GM19452 (cell line): ENCODE measurements at regions not wholly inside any gene's neighbourhood (a gene's known extent, or its start where the extent isn't known, plus 50 kb on each side); places are given as distances from the start of the nearest gene placed in this dataset.
A peak's percentile ranks its signal among the peaks of the same experiment; 100 is the strongest.

Experiments used
- ATAC-seq: cut with Tn5 transposase; IDR thresholded peaks from one replicate; pipeline ENCODE4 v1.9.1; 2021; ENCODE audit not compliant: unreplicated experiment

DNA sequence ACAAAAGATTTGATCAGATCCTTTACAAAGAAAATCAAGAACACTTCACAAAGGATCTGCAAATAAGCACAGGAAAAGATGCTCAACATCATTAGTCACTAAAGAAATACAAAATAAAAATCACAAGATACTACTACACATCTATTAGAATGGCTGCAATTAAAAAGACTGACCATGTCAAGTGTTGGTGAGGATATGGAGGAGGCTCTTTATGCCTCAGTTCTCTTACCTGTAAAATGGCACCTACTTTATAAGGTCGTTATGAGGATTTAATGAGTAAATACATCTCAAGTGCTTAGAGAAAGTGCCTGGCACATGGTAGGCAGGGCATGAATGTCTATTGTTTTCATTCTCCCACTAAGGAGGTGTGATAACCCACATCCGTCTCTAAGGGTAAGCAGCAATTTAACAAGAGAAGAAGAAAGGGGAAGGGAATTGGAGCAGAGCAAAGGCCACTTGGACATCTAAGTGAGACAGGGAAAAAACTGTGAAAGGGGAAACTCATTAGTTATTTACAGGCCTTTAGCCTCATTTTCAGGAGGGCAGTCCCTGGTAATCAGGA is 157.5 kb upstream of the NFE2L3 start:
- ATAC-seq: no peak

DNA sequence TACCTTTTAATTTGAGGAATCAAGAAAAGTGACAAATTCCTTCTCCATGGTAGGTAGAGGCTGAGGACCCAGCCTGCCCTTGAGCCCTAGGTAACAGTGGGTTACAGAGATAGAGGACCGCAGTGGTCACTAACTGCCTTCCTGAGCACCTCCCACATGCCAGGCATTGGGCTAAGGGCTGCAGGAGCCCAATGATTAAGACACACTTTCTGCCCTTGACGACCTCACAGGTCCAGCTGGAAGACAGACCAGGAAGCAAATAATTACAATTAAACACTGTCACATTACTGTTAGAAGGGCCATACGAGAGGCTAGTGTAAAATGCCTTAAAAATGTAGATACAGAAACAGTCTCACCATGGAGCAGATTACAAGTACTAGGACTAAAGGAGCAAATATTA is 156.8 kb upstream of the NFE2L3 start:
- ATAC-seq: no peak

DNA sequence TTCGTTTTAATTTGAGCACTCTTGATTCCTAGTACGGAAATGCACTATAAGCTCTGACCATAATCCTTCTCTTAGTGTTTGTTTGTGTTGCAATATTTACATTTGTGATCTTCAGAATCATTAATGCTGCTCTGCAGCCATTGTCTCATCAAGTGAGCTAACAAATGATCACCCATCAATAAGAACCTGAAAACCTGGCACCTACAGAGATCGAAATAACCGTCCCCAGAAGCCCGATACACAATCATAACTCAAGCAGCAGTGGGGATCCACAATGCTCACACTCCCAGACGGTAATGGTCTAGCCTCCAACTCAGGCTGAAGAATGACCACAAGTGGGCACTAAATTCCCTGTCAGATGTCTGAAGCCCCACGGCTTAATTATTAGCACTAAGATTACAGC is 156.0 kb upstream of the NFE2L3 start:
- ATAC-seq: no peak

DNA sequence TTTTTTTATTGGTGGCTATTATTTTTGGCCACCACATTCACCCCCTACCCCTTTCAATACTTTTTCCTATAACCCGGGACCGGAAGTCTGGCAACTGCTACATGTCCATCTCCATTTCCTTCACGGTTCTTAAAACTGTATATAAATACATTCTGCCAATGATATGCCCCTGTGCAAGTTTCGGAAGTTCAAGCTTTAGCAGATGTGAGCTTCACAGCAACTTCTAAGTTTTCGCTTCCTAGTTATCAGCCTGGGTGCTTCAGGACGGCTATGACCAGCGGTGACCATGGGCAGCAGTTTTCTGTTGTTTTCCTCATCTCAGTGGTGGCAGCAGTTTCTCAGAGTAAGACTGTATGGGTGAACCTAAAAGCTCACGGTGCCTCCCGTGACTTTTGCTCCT is 153.5 kb upstream of the NFE2L3 start:
- no peak for ATAC-seq

DNA sequence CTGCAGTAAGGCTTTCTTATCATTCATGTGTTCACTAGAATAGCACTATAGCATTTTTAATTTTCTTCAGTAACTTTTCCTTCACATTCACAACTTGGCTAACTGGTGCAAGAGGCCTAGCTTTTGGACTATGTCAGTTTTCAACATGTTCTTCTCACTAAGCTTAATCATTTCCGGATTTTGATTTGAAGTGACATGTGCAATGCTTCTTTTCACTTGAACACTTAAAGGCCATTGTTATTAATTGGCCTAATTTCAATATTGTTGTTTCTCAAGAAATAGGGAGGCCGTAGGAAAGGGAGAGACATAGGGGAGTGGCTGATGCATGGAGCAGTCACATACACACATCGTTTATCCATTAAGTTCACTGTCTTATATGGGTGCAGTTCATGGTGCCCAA is 151.2 kb upstream of the NFE2L3 start:
- ATAC-seq: no peak

DNA sequence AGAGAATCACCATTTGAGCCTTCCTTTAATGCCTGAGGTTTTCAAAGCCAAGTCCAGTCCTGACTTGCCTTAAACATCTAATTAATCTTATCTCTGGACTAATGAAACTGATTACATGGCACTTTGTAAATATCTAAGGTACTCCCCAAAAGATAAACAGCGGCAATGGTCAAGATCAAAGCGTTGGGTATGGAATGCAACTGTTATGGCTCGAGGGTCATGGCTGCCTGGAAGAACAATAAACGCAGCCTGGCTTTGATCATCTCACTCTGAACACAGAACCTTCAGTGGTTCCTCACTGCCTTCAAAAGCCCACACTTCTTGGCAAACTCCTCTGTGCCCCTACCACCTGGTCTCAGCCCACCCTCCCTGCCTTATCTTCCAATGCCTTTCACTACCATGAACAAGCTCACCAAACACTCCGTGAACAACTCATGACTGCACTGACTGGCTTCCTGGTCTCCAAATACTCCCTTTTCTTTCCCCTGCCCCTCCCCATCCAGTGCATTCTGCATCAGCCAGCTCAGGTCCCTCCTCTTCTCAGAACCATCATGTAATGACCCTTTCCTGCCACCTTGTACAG is 150.2 kb upstream of the NFE2L3 start:
- ATAC-seq: no peak

DNA sequence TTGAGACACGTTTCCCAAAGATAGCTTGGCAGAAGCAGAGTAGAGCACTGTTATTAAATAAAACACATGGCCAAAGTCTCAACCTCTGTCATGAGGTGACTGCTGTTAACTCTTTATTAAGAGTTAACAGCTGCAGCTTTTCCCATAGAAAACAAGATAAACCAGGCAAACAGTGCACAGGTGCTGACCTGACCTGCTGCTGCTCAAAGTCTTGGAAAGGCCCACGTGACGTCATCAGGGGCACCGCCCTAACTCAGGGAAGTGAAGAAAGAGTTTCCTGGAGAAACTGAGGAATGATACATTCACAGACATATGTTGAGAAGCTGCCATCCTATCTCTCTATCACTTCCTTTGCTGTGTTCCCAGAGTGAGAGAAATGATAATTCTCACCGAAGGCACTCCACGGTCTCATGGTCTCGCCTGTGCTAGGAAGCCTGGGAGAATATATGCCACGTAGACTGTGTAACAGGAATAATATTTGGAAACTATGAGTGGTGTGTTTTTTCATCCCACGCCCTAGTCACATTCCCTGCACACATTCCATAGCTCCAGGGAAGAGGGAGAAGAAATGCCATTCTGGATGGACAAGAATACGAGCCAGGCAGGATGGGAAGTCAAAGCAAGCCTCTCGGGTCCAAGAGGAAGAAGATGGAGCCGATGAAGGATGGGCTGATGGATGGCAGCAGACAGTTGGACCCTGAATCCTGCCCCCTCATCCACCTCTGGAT is 146.2 kb upstream of the NFE2L3 start:
- ATAC-seq: no peak

DNA sequence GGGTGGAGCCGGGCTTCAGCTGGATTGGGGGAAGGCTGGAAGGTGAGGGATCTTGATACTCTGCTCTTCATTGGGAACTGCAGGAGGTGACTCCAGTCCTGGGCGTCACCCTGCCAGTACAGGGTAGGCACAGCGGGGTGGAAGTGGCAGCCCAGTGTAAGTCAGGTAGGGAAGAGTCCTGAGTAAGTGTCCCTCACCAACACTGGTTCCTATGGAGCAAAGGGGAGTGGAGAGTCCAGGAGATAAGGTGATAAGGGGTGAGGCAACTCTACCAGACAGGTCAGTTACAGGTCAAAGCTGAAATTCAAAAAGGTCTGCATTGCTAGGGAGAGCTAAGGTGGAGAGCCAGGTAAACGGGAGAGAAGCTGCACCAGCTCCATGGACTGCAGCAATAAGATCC is 145.6 kb upstream of the NFE2L3 start:
- no peak for ATAC-seq

DNA sequence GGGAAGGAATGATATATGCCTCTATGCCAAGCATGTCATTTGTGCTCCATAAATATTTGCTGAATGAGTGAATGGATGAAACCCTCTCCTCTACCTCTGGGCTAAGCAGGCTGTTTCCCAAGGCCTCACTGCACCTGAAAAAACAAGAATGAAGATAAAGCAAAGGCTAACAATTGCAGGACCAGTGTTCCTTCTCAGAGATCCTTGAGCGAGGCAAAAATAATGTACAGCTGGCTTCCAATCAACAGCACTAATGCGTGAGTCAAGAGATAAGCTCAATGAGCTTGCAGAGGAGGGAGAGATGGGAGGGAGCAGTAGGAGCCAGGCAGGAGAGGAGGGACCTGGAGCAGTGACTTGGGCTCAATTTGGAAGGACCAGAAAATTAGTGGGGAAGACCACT is 144.5 kb upstream of the NFE2L3 start:
- ATAC-seq: no peak

DNA sequence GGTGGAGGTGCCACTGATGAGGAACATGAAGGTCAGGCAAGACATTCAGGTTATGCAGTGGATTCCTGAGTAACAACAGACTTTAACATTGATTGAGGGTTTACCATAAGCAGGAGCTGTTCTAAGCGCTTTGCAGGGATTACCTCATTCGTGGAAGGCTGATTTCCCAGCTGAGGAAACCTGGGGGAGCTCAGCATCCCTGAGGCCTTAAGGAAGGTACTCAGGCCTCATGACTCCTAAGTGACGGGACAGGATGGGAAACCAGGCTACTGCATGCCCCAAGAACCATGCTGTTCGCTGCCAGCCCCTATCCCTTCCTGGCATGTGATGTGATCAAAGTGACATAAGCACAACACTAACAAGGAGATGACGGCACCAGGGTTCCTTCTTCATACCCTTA is 143.6 kb upstream of the NFE2L3 start:
- no peak for ATAC-seq

DNA sequence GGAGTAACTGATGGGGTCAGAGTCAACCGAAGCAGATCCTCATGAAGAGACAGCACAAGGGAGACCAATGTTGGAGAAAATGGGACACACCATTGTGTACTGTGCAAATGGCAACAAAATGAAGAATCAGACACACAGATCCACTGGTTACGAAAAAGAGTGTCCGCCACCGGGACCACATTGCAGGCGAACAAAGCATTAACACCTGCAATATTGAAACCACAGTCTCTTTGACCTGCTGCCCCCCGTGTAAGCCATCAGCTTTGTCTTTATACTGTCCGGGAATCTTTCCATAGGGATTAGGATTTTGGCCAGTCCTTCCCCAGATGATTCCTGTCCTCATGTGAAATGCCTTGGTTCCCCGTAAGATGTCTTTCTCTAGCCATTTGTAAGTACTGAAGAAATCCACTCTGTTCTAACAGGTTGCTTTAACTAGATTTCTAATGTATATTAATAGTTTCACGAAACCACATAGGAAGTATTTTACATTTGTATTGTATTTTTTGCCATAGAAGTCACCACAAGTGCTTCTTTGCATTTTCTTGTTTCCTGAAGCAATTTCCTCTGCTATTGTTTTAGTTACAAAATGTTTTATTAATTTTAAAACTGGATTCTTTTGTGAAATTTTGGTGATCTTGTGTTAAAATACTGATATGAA is 140.8 kb upstream of the NFE2L3 start:
- ATAC-seq: peak; percentile 71

DNA sequence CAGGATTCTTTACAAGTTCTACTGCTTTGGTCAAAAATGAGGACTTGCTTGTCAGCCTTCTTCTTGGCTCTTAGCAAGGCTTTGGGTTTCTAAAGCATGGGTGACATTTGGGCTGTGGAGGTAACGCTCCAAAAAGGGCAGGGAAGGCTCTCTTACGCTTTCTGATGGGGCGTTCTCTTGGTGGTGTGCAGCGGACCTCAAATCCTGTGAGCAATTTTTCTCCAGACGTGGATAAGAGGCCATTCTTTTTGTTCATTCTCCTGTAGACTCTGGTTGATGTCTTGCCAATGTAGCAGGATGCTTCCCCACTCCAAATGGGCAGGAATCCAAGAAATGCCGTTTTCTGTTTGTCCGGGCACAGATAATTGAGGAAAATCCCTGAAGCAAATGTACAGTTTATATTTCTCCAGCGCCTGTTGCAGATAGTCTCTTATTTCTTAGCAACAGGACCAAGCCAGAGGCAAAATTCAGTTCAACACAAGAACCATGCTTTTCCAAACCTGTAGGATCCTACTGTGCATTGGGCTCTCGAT is 138.4 kb upstream of the NFE2L3 start:
- no peak for ATAC-seq

DNA sequence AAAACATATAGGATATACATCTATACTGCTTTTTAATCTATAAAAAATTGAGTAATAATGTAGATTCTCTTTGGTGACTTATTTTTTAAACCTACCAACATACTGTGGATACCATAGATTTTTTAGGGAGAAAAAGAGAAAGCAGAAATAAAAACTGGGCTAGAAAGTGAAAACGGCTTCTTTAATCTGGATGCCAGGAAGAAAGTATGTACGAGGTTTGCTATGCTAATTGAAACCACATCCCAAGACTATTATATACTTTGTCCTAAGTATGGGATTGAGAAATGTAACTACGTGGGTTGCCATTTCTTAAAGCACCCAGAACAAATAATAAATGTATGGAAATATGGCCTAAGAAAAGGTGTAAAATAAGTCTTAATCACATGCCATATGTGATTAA is 129.0 kb upstream of the NFE2L3 start:
- ATAC-seq: no peak

DNA sequence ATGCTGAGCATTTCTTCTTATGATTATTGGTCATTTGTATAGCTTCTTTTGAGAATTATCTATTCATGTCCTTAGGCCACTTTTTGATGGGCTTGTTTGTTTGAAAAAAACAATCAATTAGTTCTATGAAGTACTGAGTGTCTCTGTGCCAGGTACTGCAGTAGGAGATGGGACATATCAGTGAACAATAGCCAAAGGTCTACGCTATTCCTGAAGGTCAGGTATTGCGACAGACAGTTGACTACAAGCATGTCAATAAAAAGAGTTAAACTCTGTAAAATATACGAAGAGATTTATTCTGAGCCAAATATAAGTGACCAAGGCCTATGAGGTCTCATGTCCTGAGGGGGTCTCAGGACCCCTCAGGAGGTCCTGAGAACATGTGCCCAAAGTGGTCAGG is 122.1 kb upstream of the NFE2L3 start:
- no peak for ATAC-seq

DNA sequence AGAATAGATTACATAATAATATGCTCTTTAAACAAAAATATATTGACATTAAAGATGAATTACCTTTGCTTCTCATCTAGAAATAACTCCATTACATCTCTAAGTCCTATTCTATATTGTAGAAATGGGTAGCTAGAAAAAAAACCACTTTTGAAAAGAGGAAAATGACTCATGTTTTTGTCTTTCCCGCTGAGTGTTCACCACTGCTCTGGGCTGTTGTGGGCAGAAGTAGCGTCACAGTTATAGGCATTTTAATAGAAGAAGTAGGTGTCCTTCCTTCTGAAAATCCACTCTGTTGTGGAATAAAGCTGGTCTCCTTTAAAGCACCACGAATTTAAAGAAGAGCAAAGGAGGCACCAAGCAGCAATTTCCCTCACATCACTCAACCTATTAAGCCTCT is 117.6 kb upstream of the NFE2L3 start:
- ATAC-seq: no peak

DNA sequence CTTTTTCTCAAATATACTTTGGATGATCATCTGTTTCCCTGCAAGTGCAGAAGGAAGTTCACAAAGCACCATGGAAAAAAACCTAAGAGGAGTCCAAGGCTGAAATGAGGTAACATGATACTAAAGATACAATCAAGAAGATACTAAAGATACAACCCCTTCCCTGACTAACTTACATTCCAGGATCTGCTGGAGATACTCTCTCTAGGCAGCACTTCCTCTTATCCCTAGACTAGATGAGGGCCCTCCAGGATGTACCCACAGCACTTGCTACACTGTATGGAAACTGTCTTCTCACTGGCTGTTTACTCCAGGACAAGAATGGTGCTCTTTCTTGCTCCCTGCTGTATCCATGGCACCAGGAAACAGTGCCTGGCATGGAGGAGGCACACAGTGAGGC is 116.4 kb upstream of the NFE2L3 start:
- no peak for ATAC-seq

DNA sequence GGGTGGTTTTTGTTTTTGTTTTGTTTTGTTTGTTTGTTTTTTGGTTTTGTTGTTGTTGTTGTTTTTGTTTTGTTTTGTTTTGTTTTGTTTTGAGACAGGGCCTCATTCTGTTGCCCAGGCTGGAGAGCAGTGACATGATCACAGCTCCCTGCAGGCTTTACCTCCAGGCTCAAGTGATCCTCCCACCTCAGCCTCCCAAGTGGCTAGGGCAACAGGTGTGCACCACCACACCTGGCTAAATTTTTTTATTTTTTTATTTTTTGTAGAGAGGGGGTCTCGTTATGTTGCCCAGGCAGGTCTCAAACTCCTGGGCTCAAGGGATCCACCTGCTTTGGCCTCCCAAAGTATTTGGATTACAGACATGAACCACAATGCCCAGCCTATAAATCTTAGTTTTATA is 115.9 kb upstream of the NFE2L3 start:
- ATAC-seq: no peak

DNA sequence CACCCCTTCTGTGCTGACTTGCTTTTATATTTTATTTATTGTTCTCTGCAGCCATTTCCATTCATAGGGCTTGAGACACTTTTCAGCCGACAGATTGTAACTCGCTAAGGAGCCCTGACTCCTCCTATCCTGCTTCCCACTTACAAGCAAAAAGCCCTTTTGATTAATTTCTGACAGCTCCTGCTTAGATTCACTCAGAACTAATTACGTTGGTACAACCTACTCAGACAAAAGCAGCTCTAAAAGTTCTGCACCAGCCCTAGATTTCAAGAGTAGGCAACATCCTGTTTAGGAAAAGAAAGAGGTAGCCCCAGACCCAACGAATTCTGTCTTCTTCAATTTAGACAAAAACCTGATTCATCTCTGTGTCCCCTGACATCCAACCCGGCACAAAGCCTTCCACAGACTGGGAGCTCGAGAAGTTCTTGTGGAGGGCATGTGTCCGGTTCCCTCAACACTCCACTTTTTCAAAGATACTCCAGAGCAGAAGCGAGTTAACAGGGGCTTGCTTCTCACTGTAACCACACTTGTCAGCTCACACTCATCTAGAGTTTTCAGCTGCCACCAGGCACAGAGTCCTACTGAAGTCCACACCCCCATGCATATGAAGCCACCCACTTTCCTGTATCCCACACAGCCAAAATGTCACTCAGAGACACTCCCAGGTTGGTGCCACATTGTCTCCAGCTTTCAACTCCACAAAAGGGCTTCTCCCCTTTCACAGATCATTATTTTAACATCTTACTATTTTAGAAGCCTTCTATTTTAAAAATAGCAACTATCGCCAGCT is 113.6 kb upstream of the NFE2L3 start:
- ATAC-seq: no peak

DNA sequence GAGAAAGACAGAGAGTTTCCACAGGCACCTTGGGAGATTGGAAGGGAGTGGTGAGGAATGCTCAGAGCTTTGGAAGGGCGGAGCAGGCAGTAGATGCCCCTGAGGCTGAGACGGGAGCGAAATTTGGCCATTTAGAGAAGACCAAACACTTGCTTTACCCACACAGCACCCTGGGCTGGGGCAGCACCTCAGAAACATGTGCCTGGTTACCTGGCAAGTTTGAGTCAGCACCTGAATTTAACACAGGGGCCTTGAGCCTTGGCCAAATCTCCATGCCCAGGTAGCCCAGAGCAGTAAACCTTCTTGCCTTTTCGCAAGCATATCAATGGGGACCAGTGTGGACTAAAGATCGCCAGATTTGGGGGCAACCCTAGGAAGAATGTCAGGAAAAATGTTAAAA is 111.9 kb upstream of the NFE2L3 start:
- ATAC-seq: no peak

DNA sequence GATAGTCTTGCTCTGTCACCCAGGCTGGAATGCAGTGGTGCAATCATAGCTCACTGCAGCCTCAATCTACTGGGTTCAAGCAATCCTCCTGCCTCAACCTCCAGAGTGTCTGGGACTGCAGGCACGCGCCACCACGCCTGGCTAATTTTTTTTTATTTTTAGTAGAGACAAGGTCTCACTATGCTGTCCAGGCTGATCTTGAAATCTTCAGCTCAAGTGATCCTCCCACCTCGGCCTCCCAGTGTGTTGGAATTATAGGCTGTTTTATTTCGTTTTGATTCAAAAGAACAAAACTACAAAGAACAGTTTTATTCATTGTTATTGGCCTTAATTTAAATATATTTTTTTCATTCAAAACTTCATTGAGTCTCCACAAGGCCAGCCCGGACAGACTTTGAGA is 109.8 kb upstream of the NFE2L3 start:
- no peak for ATAC-seq

DNA sequence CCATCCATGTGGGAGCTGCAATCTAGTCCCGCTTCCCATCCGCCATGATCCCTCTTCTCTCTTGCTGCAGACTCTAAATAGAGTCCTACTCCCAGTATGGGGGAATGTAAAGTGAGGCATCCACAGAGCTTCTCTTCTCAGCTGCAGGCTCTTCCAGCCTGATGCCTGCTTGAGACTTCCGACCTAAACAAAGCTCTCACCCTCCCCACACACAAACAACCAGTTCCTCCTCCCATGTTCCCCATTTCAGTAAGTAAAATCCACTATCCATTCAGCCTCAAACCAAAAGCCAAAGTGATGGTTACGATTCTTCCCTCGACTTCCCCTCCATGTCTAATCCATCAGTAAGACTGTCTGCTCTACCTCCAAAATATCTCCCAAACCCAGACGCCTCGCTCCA is 108.2 kb upstream of the NFE2L3 start:
- ATAC-seq: no peak
